Uterus (tissue), 2 donors: ENCODE measurements at regions not wholly inside any gene's neighbourhood (a gene's known extent, or its start where the extent isn't known, plus 50 kb on each side); places are given as distances from the start of the nearest gene placed in this dataset.

Experiments
- POLR2A ChIP-seq, 2 donors: fragments of 450-650 bp; IDR thresholded peaks; one replicate each; pipeline ENCODE4 v1.6.1; 2016; ENCODE audit warnings: antibody characterized with exemption in 2 of 2, mild to moderate bottlenecking in 1 of 2, moderate library complexity in 1 of 2
- TF ChIP-seq, protein P1 (sequence below), 4 experiments: fragments of 200-600 bp in 2 of 4; fragments of 450-650 bp in 2 of 4; sonication (generic) in 2 of 4; IDR thresholded peaks; one replicate each; pipeline ENCODE4 v1.5.1; 2016 to 2019; ENCODE audit warnings: antibody characterized with exemption in 4 of 4, mild to moderate bottlenecking in 2 of 4, moderate library complexity in 1 of 4

DNA sequence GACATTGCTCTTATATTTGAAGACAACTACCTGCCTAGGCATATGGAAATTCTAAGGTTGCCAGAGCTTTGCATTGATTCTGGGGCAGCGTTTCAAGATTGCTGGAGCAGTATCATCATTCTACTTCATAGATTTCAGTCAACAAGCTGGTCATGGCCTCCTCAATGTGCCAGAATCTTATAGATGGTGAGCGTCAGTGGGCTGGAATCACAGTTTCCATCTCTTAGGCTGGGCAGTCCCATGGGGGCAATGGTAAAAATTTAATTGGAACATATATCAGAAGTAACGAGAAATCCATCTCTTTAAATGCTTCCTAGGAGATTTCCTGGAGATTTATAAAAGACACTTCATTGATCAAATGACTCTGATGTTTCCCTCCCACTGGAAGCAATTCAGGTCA lies 258.3 kb downstream of the SV2B start:
- TF ChIP-seq, protein P1, sequence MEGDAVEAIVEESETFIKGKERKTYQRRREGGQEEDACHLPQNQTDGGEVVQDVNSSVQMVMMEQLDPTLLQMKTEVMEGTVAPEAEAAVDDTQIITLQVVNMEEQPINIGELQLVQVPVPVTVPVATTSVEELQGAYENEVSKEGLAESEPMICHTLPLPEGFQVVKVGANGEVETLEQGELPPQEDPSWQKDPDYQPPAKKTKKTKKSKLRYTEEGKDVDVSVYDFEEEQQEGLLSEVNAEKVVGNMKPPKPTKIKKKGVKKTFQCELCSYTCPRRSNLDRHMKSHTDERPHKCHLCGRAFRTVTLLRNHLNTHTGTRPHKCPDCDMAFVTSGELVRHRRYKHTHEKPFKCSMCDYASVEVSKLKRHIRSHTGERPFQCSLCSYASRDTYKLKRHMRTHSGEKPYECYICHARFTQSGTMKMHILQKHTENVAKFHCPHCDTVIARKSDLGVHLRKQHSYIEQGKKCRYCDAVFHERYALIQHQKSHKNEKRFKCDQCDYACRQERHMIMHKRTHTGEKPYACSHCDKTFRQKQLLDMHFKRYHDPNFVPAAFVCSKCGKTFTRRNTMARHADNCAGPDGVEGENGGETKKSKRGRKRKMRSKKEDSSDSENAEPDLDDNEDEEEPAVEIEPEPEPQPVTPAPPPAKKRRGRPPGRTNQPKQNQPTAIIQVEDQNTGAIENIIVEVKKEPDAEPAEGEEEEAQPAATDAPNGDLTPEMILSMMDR (IDR thresholded peaks at IDR 0.05) = no peak
- no peak for TF ChIP-seq POLR2A (IDR thresholded peaks at IDR 0.05)
